Heart left ventricle (tissue), 13 donors: ENCODE measurements at regions not wholly inside any gene's neighbourhood (a gene's known extent, or its start where the extent isn't known, plus 50 kb on each side); places are given as distances from the start of the nearest gene placed in this dataset.

Source experiments
- POLR2A ChIP-seq, 2 donors: fragments of 450-650 bp; IDR thresholded peaks; one replicate each; pipeline ENCODE4 v1.6.1; 2017; ENCODE audit warnings: antibody characterized with exemption in 2 of 2, mild to moderate bottlenecking in 2 of 2, moderate library complexity in 2 of 2
- TF ChIP-seq, protein P1 (sequence below), 12 donors: fragments of 200-600 bp; sonication (generic) in 4 of 12; IDR thresholded peaks; one replicate each; pipeline versions ENCODE4 v1.5.0 to v1.8.0; 2018 to 2022; ENCODE audit warnings: antibody characterized with exemption in 12 of 12, mild to moderate bottlenecking in 5 of 12
- donor health status: ischemic (EF 13 %, LVEDD 7.1; RV severe dilation, severe dysfunction).
- donor health status: DM: no; HTN: yes; CAD: no.
- donor health status: DM: no; HTN: no; CAD: no.
- donor health status: ischemic (EF 25% LVEDD 6.9; RV normal size, moderate dysfunction).
- donor health status: ischemic (EF 25% LVEDD 5.7; RV mildly dilated, moderate dysfunction).
- donor health status: ischemic (EF 35%, LVEDD 5.7; RV mildly dilated, moderate dysfunction).
- donor health status: nonischemic (EF 11% LVEDD 7.7; RV severe dilation, severe dysfunction).
- donor health status: DM: yes; HTN: yes; CAD: no.
- donor health status: PGD.
- donor health status: ischemic (EF 29% LVEDD 5.4; RV normal size, mild dysfunction).
- donor health status: nonischemic (EF 23%, LVEDD 6.1; RV moderate dilation, normal function).

DNA sequence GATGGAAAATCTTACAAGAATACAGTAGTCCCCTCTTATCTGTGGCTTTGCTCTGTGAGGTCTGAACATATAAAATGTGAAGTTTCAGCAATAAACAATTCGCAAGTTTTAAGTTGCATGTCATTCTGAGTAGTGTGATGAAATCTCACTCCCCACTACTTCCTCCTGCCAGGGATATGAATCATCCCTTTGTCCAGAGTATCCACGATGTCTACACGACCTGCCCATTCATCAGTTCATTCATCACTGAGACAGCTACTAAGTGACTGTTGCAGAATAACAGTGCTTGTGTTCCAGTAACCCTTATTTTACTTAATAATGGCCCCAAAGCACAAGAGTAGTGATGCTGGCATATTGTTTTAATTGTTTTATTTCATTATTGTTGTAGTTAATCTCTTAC lies 489.2 kb upstream of the UBE2E2 start:
- TF ChIP-seq POLR2A (IDR thresholded peaks at IDR 0.05) = no peak
- TF ChIP-seq, protein P1, sequence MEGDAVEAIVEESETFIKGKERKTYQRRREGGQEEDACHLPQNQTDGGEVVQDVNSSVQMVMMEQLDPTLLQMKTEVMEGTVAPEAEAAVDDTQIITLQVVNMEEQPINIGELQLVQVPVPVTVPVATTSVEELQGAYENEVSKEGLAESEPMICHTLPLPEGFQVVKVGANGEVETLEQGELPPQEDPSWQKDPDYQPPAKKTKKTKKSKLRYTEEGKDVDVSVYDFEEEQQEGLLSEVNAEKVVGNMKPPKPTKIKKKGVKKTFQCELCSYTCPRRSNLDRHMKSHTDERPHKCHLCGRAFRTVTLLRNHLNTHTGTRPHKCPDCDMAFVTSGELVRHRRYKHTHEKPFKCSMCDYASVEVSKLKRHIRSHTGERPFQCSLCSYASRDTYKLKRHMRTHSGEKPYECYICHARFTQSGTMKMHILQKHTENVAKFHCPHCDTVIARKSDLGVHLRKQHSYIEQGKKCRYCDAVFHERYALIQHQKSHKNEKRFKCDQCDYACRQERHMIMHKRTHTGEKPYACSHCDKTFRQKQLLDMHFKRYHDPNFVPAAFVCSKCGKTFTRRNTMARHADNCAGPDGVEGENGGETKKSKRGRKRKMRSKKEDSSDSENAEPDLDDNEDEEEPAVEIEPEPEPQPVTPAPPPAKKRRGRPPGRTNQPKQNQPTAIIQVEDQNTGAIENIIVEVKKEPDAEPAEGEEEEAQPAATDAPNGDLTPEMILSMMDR (IDR thresholded peaks at IDR 0.05) = no peak
